ENCODE measurements at regions not wholly inside any gene's neighbourhood (a gene's known extent, or its start where the extent isn't known, plus 50 kb on each side); places are given as distances from the start of the nearest gene placed in this dataset.

DNA sequence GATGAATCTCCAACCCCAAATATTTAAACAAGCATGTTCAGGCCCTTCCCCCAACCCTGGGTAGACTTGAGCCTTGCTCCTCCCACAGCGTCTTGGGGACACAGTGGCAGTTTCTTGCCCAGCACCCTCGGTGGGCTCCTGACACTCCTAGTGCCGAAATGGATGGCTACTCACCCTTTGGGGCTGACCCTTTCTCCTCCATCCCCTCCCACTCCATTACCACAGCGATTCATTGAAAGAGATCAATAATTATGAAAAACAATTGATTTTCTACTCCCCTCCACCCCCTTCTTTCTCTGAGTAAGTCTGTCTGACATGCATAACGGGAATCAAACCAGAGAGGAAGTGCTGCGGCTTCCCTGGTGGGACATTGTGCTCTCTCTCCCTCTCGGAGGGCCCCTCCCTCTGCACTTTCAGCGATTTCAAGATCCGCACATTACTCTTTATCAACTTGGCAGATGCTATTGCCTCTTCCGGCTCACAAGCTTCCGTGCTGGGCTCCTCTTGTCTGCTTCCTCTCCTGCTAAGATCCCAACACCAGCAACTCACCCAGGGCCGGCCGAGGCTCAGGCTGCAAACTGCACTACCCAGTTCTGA is 79.0 kb upstream of the PLXNA4 start:
- H3K27ac ChIP-seq = no peak overlapping the region
- H3K9me2 ChIP-seq (ENCODE audit: insufficient read depth) = no peaks in the 10 kb centered on the region
- H3K4me3 ChIP-seq = no peak overlapping the region
- no peaks in the 10 kb centered on the region for H3F3A ChIP-seq (ENCODE audit: insufficient read depth, low read depth)
- H2AFZ ChIP-seq = no peak overlapping the region
- H3K27me3 ChIP-seq (ENCODE audit: insufficient read depth, low read depth) = peaks cover 7% of the 10 kb centered on the region
- DNase-seq = no peak
- no peaks in the 10 kb centered on the region for H3K79me2 ChIP-seq (ENCODE audit: low read depth)
- no peak for TF ChIP-seq EZH2 (IDR thresholded peaks at IDR 0.05; ENCODE audit: low read depth)
- TF ChIP-seq, protein P1, sequence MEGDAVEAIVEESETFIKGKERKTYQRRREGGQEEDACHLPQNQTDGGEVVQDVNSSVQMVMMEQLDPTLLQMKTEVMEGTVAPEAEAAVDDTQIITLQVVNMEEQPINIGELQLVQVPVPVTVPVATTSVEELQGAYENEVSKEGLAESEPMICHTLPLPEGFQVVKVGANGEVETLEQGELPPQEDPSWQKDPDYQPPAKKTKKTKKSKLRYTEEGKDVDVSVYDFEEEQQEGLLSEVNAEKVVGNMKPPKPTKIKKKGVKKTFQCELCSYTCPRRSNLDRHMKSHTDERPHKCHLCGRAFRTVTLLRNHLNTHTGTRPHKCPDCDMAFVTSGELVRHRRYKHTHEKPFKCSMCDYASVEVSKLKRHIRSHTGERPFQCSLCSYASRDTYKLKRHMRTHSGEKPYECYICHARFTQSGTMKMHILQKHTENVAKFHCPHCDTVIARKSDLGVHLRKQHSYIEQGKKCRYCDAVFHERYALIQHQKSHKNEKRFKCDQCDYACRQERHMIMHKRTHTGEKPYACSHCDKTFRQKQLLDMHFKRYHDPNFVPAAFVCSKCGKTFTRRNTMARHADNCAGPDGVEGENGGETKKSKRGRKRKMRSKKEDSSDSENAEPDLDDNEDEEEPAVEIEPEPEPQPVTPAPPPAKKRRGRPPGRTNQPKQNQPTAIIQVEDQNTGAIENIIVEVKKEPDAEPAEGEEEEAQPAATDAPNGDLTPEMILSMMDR (conservative IDR thresholded peaks at IDR 0.05) = no peak
- CTCF ChIA-PET = no interaction called here
- no peaks in the 10 kb centered on the region for H4K20me1 ChIP-seq (ENCODE audit: insufficient read depth)
- intact Hi-C loops (cut with micrococcal nuclease; ENCODE audit: unreplicated experiment) = no loop called here
- no peaks in the 10 kb centered on the region for H3K36me3 ChIP-seq (ENCODE audit: low read depth)
- BruUV-seq (replicated peaks) = no TSS peak
- POLR2A ChIA-PET (ENCODE audit: unreplicated experiment) = no interaction called here
- no peak overlapping the region for H3K4me2 ChIP-seq
- H3K4me1 ChIP-seq (replicated peaks; ENCODE audit: insufficient read depth) = no peaks in the 10 kb centered on the region
- H3K9me3 ChIP-seq (ENCODE audit: insufficient read depth, low read depth) = no peaks in the 10 kb centered on the region

DNA sequence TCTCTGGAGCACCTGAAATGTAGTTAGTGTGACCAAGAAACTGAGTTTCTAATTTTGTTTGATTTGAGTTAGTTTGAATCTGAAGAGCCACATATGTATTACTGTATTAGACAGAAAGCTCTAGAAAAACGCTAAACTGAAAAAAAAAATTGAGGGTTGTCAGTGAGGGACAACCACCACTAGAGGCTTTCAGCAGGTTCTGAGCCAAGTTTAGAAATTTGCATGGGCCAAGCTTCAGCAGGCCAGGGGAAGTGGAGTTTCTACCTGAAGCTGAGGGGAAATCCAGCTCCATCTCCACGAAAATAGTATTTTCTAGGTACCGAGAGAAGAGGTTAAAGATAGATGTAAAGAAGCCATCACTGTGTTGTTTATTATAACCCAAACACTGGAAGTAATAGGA is 77.9 kb upstream of the PLXNA4 start:
- peaks cover 12% of the 10 kb centered on the region for H3K27me3 ChIP-seq (ENCODE audit: insufficient read depth, low read depth)
- CTCF ChIA-PET = no interaction called here
- H3K79me2 ChIP-seq (ENCODE audit: low read depth) = no peaks in the 10 kb centered on the region
- H3K9me3 ChIP-seq (ENCODE audit: insufficient read depth, low read depth) = no peaks in the 10 kb centered on the region
- H3K9me2 ChIP-seq (ENCODE audit: insufficient read depth) = no peaks in the 10 kb centered on the region
- intact Hi-C loops (cut with micrococcal nuclease; ENCODE audit: unreplicated experiment) = no loop called here
- no peaks in the 10 kb centered on the region for H3K36me3 ChIP-seq (ENCODE audit: low read depth)
- no peaks in the 10 kb centered on the region for H4K20me1 ChIP-seq (ENCODE audit: insufficient read depth)
- no peaks in the 10 kb centered on the region for H3F3A ChIP-seq (ENCODE audit: insufficient read depth, low read depth)
- POLR2A ChIA-PET (ENCODE audit: unreplicated experiment) = no interaction called here
- H2AFZ ChIP-seq = no peak overlapping the region
- no peak for DNase-seq
- H3K4me3 ChIP-seq = no peak overlapping the region
- no peaks in the 10 kb centered on the region for H3K4me1 ChIP-seq (replicated peaks; ENCODE audit: insufficient read depth)
- no TSS peak for BruUV-seq (replicated peaks)
- TF ChIP-seq EZH2 (IDR thresholded peaks at IDR 0.05; ENCODE audit: low read depth) = no peak
- TF ChIP-seq, protein P1 (conservative IDR thresholded peaks at IDR 0.05) = peak; percentile 49
- no peak overlapping the region for H3K27ac ChIP-seq
- no peak overlapping the region for H3K4me2 ChIP-seq

DNA sequence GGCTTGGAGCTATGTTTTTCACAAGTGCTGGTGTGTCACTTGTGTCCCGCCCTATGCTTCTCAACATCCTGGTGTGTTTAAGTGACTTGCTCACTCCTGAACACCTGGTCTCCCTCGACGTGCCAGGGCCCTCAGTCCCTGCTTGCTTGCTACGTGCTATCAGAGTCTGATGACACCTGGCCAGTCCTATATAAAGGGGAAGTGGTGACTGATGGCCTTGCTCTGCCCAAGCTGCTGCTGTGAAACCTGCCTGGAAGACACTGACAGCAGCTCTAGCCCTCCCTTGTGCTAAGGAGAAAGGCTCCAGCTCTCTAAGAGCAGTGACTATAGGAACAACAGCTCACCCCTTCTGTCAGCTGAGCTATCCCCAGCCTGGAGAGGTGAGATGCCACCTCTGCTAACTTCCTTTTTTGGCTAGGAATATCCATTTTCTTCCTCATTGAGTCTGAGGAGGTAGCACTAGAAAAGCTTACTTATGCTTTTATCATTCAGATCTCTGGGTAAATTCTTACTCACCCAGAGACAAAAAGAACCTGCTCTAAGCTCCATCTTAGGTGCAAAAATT is 77.2 kb upstream of the PLXNA4 start:
- Histone ChIP-seq H2AFZ (no peak overlapping the region), H3K4me2 (no peak overlapping the region), H3K4me3 (no peak overlapping the region), H3K36me3 (ENCODE audit: low read depth) (no peaks in the 10 kb centered on the region), H3K27ac (no peak overlapping the region), H3K4me1 (replicated peaks; ENCODE audit: insufficient read depth) (no peaks in the 10 kb centered on the region), H3K79me2 (ENCODE audit: low read depth) (no peaks in the 10 kb centered on the region), H3K9me2 (ENCODE audit: insufficient read depth) (no peaks in the 10 kb centered on the region), H3K27me3 (ENCODE audit: insufficient read depth, low read depth) (peaks cover 12% of the 10 kb centered on the region), H4K20me1 (ENCODE audit: insufficient read depth) (no peaks in the 10 kb centered on the region), H3K9me3 (ENCODE audit: insufficient read depth, low read depth) (no peaks in the 10 kb centered on the region), H3F3A (ENCODE audit: insufficient read depth, low read depth) (no peaks in the 10 kb centered on the region)
- ChIA-PET CTCF (no interaction called here), POLR2A (ENCODE audit: unreplicated experiment) (no interaction called here)
- intact Hi-C loops (cut with micrococcal nuclease; ENCODE audit: unreplicated experiment) = no loop called here
- TF ChIP-seq, protein P1 (conservative IDR thresholded peaks at IDR 0.05) = no peak
- no peak for TF ChIP-seq EZH2 (IDR thresholded peaks at IDR 0.05; ENCODE audit: low read depth)
- no TSS peak for BruUV-seq (replicated peaks)
- no peak for DNase-seq

Measured in PC-9 (cell line).